IMR-90 (cell line): ENCODE measurements at regions not wholly inside any gene's neighbourhood (a gene's known extent, or its start where the extent isn't known, plus 50 kb on each side); places are given as distances from the start of the nearest gene placed in this dataset.

Experiments
- ATAC-seq: fragments of 200-7000 bp; cut with Tn5 transposase; 2 replicates; pipeline ENCODE4 v1.9.1; 2020; ENCODE audit warnings: low read depth, mild to moderate bottlenecking, moderate library complexity
- BruUV-seq: library from RNA; stranded (reverse); fragments of 400-500 nt; replicated peaks from 2 replicates; lab custom pipeline; 2021; lab: Mats Ljungman, UMichigan
- CTCF ChIA-PET: fragments of 300-600 bp; formaldehyde crosslinking; extraction: SDS; loops from one replicate; lab custom pipeline; 2021; ENCODE audit warnings: antibody characterized with exemption; lab: Yijun Ruan, JAX
- POLR2A ChIA-PET: fragments of 300-600 bp; sonication (Branson Sonifier 250); formaldehyde crosslinking; loops from one replicate; lab custom pipeline; 2022; ENCODE audit warnings: antibody characterized with exemption; ENCODE audit not compliant: unreplicated experiment; lab: Charles Lee
- DNase-seq: peaks from one replicate; pipeline ENCODE4 v3.0.0; 2013
- H2AFZ ChIP-seq: replicated peaks from 2 replicates; pipeline ENCODE3; 2013; ENCODE audit warnings: low read length, mild to moderate bottlenecking; ENCODE audit not compliant: poor library complexity
- H2AK5ac ChIP-seq: 2 replicates; pipeline ENCODE4 v1.6.1; 2013; ENCODE audit warnings: low read depth, low read length, inconsistent platforms
- H2AK9ac ChIP-seq: replicated peaks from 2 replicates; pipeline ENCODE3; 2013; ENCODE audit warnings: mild to moderate bottlenecking, low read depth, low read length, moderate library complexity; ENCODE audit not compliant: poor library complexity
- H2BK120ac ChIP-seq: 2 replicates; pipeline ENCODE4 v1.6.1; 2013; ENCODE audit warnings: low read depth, low read length, inconsistent platforms
- H2BK15ac ChIP-seq: 3 replicates; pipeline ENCODE4 v1.6.1; 2013; ENCODE audit warnings: low read depth, low read length, inconsistent platforms
- H2BK20ac ChIP-seq: 2 replicates; pipeline ENCODE4 v1.6.1; 2013; ENCODE audit warnings: low read depth, mild to moderate bottlenecking, inconsistent platforms, low read length, moderate library complexity
- H2BK5ac ChIP-seq: 2 replicates; pipeline ENCODE4 v1.6.1; 2013; ENCODE audit warnings: mild to moderate bottlenecking, low read depth, low read length, inconsistent platforms; ENCODE audit not compliant: poor library complexity, severe bottlenecking
- H3K14ac ChIP-seq: replicated peaks from 2 replicates; pipeline ENCODE4 v1.6.1; 2013; ENCODE audit warnings: low read depth, low read length, inconsistent platforms
- H3K18ac ChIP-seq: 2 replicates; pipeline ENCODE4 v1.6.1; 2013; ENCODE audit warnings: low read depth, low read length, control low read depth
- H3K23ac ChIP-seq: 2 replicates; pipeline ENCODE4 v1.6.1; 2013; ENCODE audit warnings: low read depth, low read length, inconsistent platforms
- H3K27ac ChIP-seq: 2 replicates; pipeline ENCODE4 v1.5.1; 2013; ENCODE audit warnings: mild to moderate bottlenecking, control low read depth, low read length; ENCODE audit not compliant: insufficient read depth
- H3K27me3 ChIP-seq: 2 replicates; pipeline ENCODE4 v1.6.1; 2013; ENCODE audit warnings: low read length; ENCODE audit not compliant: control insufficient read depth, insufficient read depth
- H3K36me3 ChIP-seq: 2 replicates; pipeline ENCODE4 v1.6.1; 2013; ENCODE audit warnings: low read length, mixed read lengths; ENCODE audit not compliant: control insufficient read depth, insufficient read depth
- H3K4ac ChIP-seq: 2 replicates; pipeline ENCODE4 v1.6.1; 2013; ENCODE audit warnings: low read depth, low read length, inconsistent platforms
- H3K4me1 ChIP-seq: 2 replicates; pipeline ENCODE4 v1.6.1; 2013; ENCODE audit warnings: low read length, mixed read lengths; ENCODE audit not compliant: control insufficient read depth, insufficient read depth
- H3K4me2 ChIP-seq: 2 replicates; pipeline ENCODE4 v1.6.1; 2013; ENCODE audit warnings: low read depth, mild to moderate bottlenecking, control low read depth, low read length, moderate library complexity
- H3K4me3 ChIP-seq: 2 replicates; pipeline ENCODE4 v1.5.1; 2013; ENCODE audit warnings: low read depth, mild to moderate bottlenecking, control low read depth, low read length, moderate library complexity; ENCODE audit not compliant: insufficient read depth
- H3K56ac ChIP-seq: 2 replicates; pipeline ENCODE4 v1.6.1; 2013; ENCODE audit warnings: low read length, inconsistent platforms; ENCODE audit not compliant: insufficient read depth; ENCODE audit errors: extremely low read depth
- H3K79me1 ChIP-seq, 2 experiments: 2 replicates each; pipeline ENCODE4 v1.6.1; 2013; ENCODE audit warnings: low read length in 2 of 2, inconsistent platforms in 1 of 2, low read depth in 1 of 2
- H3K9ac ChIP-seq: 2 replicates; pipeline ENCODE4 v1.6.1; 2013; ENCODE audit warnings: low read depth, low read length, control low read depth
- H3K9me1 ChIP-seq: 2 replicates; pipeline ENCODE4 v1.6.1; 2013; ENCODE audit warnings: low read length, inconsistent platforms; ENCODE audit not compliant: insufficient read depth
- H3K9me3 ChIP-seq: 2 replicates; pipeline ENCODE4 v1.6.1; 2013; ENCODE audit warnings: low read length; ENCODE audit not compliant: control insufficient read depth, insufficient read depth
- H4K20me1 ChIP-seq: 2 replicates; pipeline ENCODE4 v1.6.1; 2013; ENCODE audit warnings: low read length, inconsistent platforms; ENCODE audit not compliant: insufficient read depth
- H4K5ac ChIP-seq: 2 replicates; pipeline ENCODE4 v1.6.1; 2013; ENCODE audit warnings: mild to moderate bottlenecking, low read depth, low read length, control low read depth
- H4K8ac ChIP-seq, 2 experiments: 2 replicates each; pipeline ENCODE4 v1.6.1; 2013; ENCODE audit warnings: low read depth in 2 of 2, low read length in 2 of 2, control low read depth in 1 of 2, inconsistent platforms in 1 of 2
- H4K91ac ChIP-seq: 2 replicates; pipeline ENCODE4 v1.6.1; 2013; ENCODE audit warnings: low read depth, low read length, inconsistent platforms; ENCODE audit not compliant: insufficient read depth
- BHLHE40 ChIP-seq: fragments of 150-350 bp; IDR thresholded peaks from 2 replicates; pipeline ENCODE4 v1.6.1; 2016; ENCODE audit warnings: mild to moderate bottlenecking, low read depth, low read length
- CEBPB ChIP-seq: IDR thresholded peaks from 2 replicates; pipeline ENCODE4 v1.6.1; 2012; ENCODE audit warnings: low read depth, low read length, improper control_type of control experiment
- FOS ChIP-seq: fragments of 150-350 bp; IDR thresholded peaks from 2 replicates; pipeline ENCODE4 v1.6.1; 2016; ENCODE audit warnings: low read depth, low read length
- MAFK ChIP-seq: IDR thresholded peaks from 2 replicates; pipeline ENCODE4 v1.6.1; 2012; ENCODE audit warnings: low read depth, low read length, improper control_type of control experiment
- MXI1 ChIP-seq: IDR thresholded peaks from 2 replicates; pipeline ENCODE4 v1.6.1; 2012; ENCODE audit warnings: low read depth, mild to moderate bottlenecking, low read length, moderate library complexity, borderline replicate concordance
- NFE2L2 ChIP-seq: fragments of 150-350 bp; IDR thresholded peaks from 2 replicates; pipeline ENCODE4 v1.6.1; 2016; ENCODE audit warnings: low read depth, mild to moderate bottlenecking, low read length
- POLR2A ChIP-seq: IDR thresholded peaks from 2 replicates; pipeline ENCODE4 v1.6.1; 2012; ENCODE audit warnings: mild to moderate bottlenecking, low read depth, low read length
- RAD21 ChIP-seq: IDR thresholded peaks from 2 replicates; pipeline ENCODE4 v1.6.1; 2012; ENCODE audit warnings: low read length, improper control_type of control experiment
- RCOR1 ChIP-seq: IDR thresholded peaks from 2 replicates; pipeline ENCODE4 v1.6.1; 2012; ENCODE audit warnings: mild to moderate bottlenecking, low read length, improper control_type of control experiment; ENCODE audit not compliant: insufficient replicate concordance
- RFX5 ChIP-seq: IDR thresholded peaks from 2 replicates; pipeline ENCODE4 v1.8.0; 2012; ENCODE audit warnings: low read depth, mild to moderate bottlenecking, low read length, moderate library complexity
- SMC3 ChIP-seq: fragments of 150-350 bp; IDR thresholded peaks from 2 replicates; pipeline ENCODE4 v1.6.1; 2016; ENCODE audit warnings: low read depth, mild to moderate bottlenecking, antibody characterized with exemption, low read length, moderate library complexity
- WGBS, 2 experiments: methylation state at CpG; one replicate each; pipeline versions ENCODE4 v1.1.5 to v1.1.7; 2013; ENCODE audit warnings: missing lambda C conversion rate in 2 of 2; ENCODE audit not compliant: insufficient read length in 1 of 2; ENCODE audit errors: extremely low coverage in 2 of 2; 5-methylcytosine and 5-hydroxymethylcytosine counted together
- dilution Hi-C: fragments of 300-500 bp; cut with HindIII; formaldehyde crosslinking; loops from one replicate; pipeline ENCODE4 v1.14.3; 2018; ENCODE audit warnings: low sequenced_read_pairs; ENCODE audit not compliant: unreplicated experiment
- in situ Hi-C: fragments of 300-500 bp; cut with MboI; formaldehyde crosslinking; loops from 3 replicates; pipeline ENCODE4 v1.14.3; 2019; ENCODE audit warnings: low sequenced_read_pairs, inconsistent platforms, mixed read lengths
- intact Hi-C: fragments of 100-400 bp; cut with micrococcal nuclease; formaldehyde crosslinking; loops from 2 replicates; pipeline ENCODE4 v1.10.0; 2022
- TF ChIP-seq, protein P1 (sequence below): fragments of 150-350 bp; IDR thresholded peaks from 2 replicates; pipeline ENCODE4 v1.6.1; 2016; ENCODE audit warnings: low read depth, mild to moderate bottlenecking, low read length, moderate library complexity, borderline replicate concordance
- TF ChIP-seq, protein P2 (sequence below): conservative IDR thresholded peaks from 2 replicates; pipeline ENCODE4 v1.5.1; 2012; ENCODE audit warnings: mild to moderate bottlenecking, low read depth, low read length, improper control_type of control experiment
- TF ChIP-seq, protein P3 (sequence below): fragments of 150-350 bp; IDR thresholded peaks from 2 replicates; pipeline ENCODE4 v1.6.1; 2017; ENCODE audit warnings: mild to moderate bottlenecking, antibody characterized with exemption, low read length, low read depth

DNA sequence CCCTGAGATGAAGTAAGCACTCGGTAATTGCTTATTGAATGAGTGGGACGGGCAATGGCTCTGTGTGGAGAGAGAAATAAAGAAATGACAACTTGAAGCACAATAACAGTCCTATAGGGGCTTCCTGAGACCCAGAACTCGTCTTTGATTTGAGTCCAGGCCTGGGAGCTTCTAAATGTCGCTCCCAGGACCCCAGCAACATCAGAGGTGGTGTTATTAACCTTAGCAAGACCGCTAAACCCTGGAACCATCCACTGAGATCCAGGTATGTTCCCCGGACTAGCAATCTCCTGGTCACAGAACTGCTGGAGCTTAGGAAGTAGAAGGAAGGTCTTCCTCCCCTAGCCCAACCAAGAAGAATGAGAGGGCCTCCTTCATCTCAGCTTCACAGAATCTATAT lies 160.0 kb downstream of the MINAR1 start:
- H2AK9ac ChIP-seq, result no peak overlapping the region
- in situ Hi-C loops (no loop called here), dilution Hi-C loops (no loop called here), intact Hi-C loops (loop anchor here (2.0 kb wide), 1 partner anchor 211 kb away; no protein-coding TSS in a partner anchor)
- H3K4me2 ChIP-seq, result no peak overlapping the region
- H4K5ac ChIP-seq, result no peak overlapping the region
- no peaks in the 10 kb centered on the region for H3K79me1 ChIP-seq
- ChIA-PET POLR2A (no interaction called here), CTCF (no interaction called here)
- peaks cover 19% of the 10 kb centered on the region for H3K27me3 ChIP-seq
- no peak overlapping the region for H2BK5ac ChIP-seq
- H2AFZ ChIP-seq, result no peak overlapping the region
- H4K20me1 ChIP-seq, result no peaks in the 10 kb centered on the region
- H3K56ac ChIP-seq, result no peak overlapping the region
- no peaks in the 10 kb centered on the region for H3K36me3 ChIP-seq
- H3K9me3 ChIP-seq, result no peaks in the 10 kb centered on the region
- H2BK15ac ChIP-seq, result no peak overlapping the region
- 0% methylated on average over 1 of the region's 6 CpGs; no CpG with 5 or more reads in 1 of the 2 experiments for WGBS, 2 experiments
- no peak overlapping the region for H4K8ac ChIP-seq
- no peak overlapping the region for H2BK120ac ChIP-seq
- no peak overlapping the region for H2AK5ac ChIP-seq
- no peak overlapping the region for H3K23ac ChIP-seq
- DNase-seq (no peak), ATAC-seq (no peak)
- H3K27ac ChIP-seq, result no peak overlapping the region
- H3K9ac ChIP-seq, result no peak overlapping the region
- H3K18ac ChIP-seq, result no peak overlapping the region
- H3K14ac ChIP-seq, result no peak overlapping the region
- H3K4me3 ChIP-seq, result no peak overlapping the region
- H4K91ac ChIP-seq, result no peak overlapping the region
- H3K9me1 ChIP-seq, result no peaks in the 10 kb centered on the region
- no peak overlapping the region for H3K4ac ChIP-seq
- no peaks in the 10 kb centered on the region for H3K4me1 ChIP-seq
- no peak overlapping the region for H2BK20ac ChIP-seq
- TF ChIP-seq RAD21, result no peak
- no peak for TF ChIP-seq FOS
- TF ChIP-seq POLR2A, result no peak
- TF ChIP-seq, protein P1, sequence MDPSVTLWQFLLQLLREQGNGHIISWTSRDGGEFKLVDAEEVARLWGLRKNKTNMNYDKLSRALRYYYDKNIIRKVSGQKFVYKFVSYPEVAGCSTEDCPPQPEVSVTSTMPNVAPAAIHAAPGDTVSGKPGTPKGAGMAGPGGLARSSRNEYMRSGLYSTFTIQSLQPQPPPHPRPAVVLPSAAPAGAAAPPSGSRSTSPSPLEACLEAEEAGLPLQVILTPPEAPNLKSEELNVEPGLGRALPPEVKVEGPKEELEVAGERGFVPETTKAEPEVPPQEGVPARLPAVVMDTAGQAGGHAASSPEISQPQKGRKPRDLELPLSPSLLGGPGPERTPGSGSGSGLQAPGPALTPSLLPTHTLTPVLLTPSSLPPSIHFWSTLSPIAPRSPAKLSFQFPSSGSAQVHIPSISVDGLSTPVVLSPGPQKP, result no peak
- TF ChIP-seq, protein P2, sequence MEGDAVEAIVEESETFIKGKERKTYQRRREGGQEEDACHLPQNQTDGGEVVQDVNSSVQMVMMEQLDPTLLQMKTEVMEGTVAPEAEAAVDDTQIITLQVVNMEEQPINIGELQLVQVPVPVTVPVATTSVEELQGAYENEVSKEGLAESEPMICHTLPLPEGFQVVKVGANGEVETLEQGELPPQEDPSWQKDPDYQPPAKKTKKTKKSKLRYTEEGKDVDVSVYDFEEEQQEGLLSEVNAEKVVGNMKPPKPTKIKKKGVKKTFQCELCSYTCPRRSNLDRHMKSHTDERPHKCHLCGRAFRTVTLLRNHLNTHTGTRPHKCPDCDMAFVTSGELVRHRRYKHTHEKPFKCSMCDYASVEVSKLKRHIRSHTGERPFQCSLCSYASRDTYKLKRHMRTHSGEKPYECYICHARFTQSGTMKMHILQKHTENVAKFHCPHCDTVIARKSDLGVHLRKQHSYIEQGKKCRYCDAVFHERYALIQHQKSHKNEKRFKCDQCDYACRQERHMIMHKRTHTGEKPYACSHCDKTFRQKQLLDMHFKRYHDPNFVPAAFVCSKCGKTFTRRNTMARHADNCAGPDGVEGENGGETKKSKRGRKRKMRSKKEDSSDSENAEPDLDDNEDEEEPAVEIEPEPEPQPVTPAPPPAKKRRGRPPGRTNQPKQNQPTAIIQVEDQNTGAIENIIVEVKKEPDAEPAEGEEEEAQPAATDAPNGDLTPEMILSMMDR, result no peak
- TF ChIP-seq NFE2L2, result no peak
- TF ChIP-seq RFX5, result no peak
- TF ChIP-seq, protein P3, sequence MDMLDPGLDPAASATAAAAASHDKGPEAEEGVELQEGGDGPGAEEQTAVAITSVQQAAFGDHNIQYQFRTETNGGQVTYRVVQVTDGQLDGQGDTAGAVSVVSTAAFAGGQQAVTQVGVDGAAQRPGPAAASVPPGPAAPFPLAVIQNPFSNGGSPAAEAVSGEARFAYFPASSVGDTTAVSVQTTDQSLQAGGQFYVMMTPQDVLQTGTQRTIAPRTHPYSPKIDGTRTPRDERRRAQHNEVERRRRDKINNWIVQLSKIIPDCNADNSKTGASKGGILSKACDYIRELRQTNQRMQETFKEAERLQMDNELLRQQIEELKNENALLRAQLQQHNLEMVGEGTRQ, result no peak
- TF ChIP-seq CEBPB, result no peak
- TF ChIP-seq RCOR1, result no peak
- no peak for TF ChIP-seq SMC3
- no peak for TF ChIP-seq MAFK
- TF ChIP-seq MXI1, result no peak
- TF ChIP-seq BHLHE40, result no peak
- BruUV-seq, result no TSS peak
